DMS 273 treated with DMSO at 0.1 percent for 48 hours (cell line): ENCODE measurements at regions not wholly inside any gene's neighbourhood (a gene's known extent, or its start where the extent isn't known, plus 50 kb on each side); places are given as distances from the start of the nearest gene placed in this dataset.

Experiments
- DNase-seq: peaks from one replicate; lab custom pipeline; 2025; lab: John Stamatoyannopoulos, UW

- DNase-seq, result no peak
Measured at GRCh38 chr15:85976986-85977385, 102.7 kb upstream of the AGBL1 start.

DNA sequence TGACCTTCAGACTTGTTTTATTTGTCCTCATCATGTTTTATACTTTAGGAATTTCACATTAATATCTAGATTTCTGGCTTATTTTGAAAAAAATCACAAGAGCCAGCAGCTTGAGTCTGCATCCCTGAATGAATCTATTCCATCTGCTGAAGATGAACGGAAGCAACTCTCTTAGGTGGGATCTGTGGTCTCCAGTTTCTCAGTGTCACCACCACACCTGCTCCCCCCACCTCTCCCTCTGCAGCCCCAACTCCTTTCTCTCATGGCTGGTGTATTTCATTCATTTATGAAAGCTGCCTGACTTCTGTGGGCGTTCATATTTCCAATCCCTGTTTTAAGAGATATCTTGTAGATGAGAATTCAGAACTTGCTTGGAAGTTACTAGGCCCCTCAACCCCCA lies 102.1 kb upstream of the AGBL1 start:
- no peak for DNase-seq

- no peak for DNase-seq
Measured at GRCh38 chr15:85979929-85980328, 99.7 kb upstream of the AGBL1 start.

- DNase-seq, result no peak
Measured at GRCh38 chr15:85980946-85981345, 98.7 kb upstream of the AGBL1 start.

DNA sequence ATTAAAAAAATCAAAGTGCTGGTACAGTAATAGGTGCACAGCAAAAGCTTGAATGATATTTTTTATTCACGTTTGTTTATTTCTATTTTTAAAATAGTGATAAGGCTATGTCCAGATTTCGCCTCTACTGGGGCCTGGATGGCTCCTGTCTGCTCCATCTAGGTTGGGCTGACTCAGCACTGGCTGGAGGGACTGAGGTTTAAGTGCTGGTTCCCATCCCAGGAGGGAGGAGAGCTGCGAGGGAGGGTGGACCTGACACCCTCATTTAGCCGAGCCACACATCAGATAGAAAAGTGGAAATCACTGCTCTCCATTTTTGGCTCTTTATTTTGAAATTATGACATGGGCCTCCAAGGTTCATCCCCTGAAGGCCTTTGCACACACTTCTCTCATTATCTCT lies 95.4 kb upstream of the AGBL1 start:
- DNase-seq, result no peak

DNA sequence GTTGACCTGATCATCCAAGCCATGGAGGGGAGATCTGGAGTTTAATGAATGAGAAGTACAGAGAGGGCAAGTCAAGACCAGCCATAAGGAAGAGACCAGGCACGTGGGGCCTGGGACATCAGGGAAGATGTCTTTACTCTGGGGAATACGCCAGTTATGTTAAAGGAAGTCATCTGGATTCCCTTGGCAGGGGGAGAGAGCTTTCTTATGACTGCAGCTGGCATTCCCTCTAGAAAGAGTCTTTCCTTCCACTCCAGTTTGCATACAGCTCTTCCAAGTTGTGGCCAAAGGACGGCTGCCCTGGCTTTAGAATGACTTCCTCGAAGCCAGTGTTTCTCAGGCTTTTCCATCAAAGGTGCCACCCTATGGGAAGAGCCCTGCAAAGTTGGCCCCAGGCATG lies 93.6 kb upstream of the AGBL1 start:
- no peak for DNase-seq

- no peak for DNase-seq
Measured at GRCh38 chr15:85986741-85987140, 92.9 kb upstream of the AGBL1 start.

GRCh38 chr15:85988741-85989140 lies 90.9 kb upstream of the AGBL1 start:
- no peak for DNase-seq

DNA sequence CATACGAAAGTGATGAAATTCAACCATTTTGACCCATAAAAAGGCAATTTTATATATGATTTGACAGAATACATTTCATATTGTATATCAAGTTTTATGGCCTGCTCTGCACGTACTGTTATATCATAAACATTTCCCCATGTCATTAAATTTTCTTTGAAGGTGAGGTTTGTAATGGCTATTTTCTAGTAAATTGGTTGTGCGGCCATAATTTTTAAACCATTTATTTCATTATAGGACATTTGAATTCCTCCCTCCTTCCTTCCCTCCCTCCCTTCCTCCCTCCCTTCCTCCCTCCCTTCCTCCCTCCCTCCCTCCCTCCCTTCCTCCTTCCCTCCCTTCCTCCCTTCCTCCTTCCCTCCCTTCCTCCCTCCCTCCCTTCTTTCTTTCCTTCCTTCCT lies 87.4 kb upstream of the AGBL1 start:
- DNase-seq, result no peak

- DNase-seq, result no peak
Measured at GRCh38 chr15:85993116-85993515, 86.6 kb upstream of the AGBL1 start.

GRCh38 chr15:85997618-85998017 lies 82.1 kb upstream of the AGBL1 start:
- no peak for DNase-seq

- no peak for DNase-seq
Measured at GRCh38 chr15:85999658-86000057, 80.0 kb upstream of the AGBL1 start.

- no peak for DNase-seq
Measured at GRCh38 chr15:86001200-86001599, 78.5 kb upstream of the AGBL1 start.

- peak; percentile 93 for DNase-seq
Measured at GRCh38 chr15:86002444-86002843, 77.2 kb upstream of the AGBL1 start.

- DNase-seq, result no peak
Measured at GRCh38 chr15:86004061-86004460, 75.6 kb upstream of the AGBL1 start.

DNA sequence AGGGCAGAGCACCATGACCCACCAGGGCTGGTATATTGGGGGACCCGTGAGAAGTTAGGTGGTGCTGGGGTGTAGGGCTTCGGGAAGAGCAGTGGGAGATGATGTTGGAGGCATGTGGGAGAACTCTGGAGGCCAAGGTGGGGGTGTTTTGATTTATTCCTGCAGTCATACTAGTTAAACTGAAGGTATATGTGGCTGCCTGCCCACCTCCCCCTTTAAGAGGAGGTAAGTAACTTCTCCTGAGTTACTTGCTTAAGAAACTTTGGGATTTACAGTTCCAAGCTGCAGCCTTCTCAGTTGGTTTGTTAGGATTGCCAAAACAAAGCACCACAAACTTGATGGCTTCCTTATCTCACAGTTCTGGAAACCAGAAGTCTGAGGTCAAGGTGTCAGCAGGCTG lies 73.1 kb upstream of the AGBL1 start:
- no peak for DNase-seq

GRCh38 chr15:86009727-86010126 lies 69.9 kb upstream of the AGBL1 start:
- DNase-seq, result no peak

GRCh38 chr15:86010398-86010797 lies 69.3 kb upstream of the AGBL1 start:
- DNase-seq, result no peak

- no peak for DNase-seq
Measured at GRCh38 chr15:86010891-86011290, 68.8 kb upstream of the AGBL1 start.

GRCh38 chr15:86014016-86014415 lies 65.7 kb upstream of the AGBL1 start:
- no peak for DNase-seq

DNA sequence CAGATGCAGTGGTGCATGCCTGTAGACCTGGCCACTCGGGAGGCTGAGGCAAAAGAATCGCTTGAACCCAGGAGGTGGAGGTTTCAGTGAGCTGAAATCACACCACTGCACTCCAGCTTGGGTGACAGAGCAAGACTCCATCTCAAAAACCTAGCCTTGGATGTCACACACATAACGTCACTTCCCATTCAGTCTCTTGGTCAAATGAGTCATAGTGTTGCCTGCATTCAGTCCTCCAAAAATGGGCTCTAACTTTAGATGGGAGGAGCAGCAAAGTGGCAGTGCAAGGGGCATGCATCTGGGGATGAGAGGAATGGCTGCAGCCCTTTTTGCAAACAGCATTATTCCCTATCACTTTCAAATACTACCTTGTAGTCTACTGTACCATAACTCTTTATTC lies 62.9 kb upstream of the AGBL1 start:
- DNase-seq, result no peak

GRCh38 chr15:86018679-86019078 lies 61.0 kb upstream of the AGBL1 start:
- no peak for DNase-seq

GRCh38 chr15:86021281-86022264 lies 58.1 kb upstream of the AGBL1 start:
- no peak for DNase-seq

DNA sequence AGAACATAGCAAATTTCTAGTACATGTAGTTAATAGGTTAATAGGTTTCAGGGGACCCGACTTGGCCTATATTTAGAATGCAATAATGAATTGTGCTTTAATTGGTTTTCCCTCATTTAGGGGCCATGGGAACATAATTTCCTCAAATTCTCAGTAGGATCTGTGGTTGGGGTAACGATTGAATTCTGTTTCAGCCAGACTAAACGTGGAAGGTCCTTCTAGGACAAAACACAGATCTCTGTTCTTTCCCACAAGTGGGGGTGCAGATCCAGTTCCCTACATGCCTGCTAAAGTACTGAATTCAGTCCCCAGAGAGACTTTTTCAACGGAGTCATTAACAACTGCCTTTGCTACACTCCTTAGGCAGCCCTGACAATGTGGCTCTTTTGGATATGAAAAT lies 50.7 kb upstream of the AGBL1 start:
- no peak for DNase-seq
